HG02870 (cell line): ENCODE measurements at regions not wholly inside any gene's neighbourhood (a gene's known extent, or its start where the extent isn't known, plus 50 kb on each side); places are given as distances from the start of the nearest gene placed in this dataset.

Source experiments
- ATAC-seq: cut with Tn5 transposase; IDR thresholded peaks from one replicate; pipeline ENCODE4 v1.9.1; 2021; ENCODE audit warnings: mild to moderate bottlenecking, moderate library complexity; ENCODE audit not compliant: unreplicated experiment

DNA sequence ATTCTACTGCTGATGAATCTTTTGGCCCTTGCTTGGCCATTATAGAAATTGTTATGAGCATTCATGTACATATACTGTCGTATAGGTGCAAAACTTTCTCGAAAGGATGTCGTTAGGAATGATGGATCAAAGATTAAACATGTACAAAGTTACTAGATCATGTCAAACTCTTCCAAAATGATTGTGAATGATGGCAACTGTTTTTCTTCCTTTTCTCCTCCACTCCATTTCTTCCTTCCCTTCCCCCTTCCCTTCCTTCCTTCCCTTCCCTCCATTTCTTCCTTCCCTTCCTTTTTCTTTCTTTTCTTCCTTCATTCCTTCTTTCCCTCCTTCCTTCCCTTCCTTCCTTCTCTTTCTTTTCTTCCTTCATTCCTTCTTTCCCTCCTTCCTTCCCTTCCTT is 973.9 kb downstream of the CDH11 start:
- ATAC-seq = no peak

- no peak for ATAC-seq
These were observed 977.2 kb downstream of the CDH11 start for GRCh38 chr16:64144617-64145016.

DNA sequence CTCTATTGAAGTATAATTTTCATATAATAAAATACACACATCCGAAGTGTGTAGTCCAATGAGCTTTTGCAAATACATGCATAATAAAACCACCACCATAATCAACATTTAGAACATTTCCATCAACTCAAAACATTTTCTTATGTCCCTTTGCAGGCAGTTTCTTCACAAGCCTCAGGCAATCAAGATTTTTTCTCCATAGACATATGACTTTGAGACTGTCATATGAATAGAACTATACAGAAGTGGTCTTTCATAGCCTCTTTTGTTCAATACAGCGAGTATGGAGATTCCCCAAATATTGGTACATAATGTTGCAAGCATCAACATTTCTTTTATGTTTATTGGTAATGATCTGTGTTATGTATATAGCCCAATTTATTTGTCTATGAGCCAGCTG is 983.2 kb downstream of the CDH11 start:
- ATAC-seq = no peak

DNA sequence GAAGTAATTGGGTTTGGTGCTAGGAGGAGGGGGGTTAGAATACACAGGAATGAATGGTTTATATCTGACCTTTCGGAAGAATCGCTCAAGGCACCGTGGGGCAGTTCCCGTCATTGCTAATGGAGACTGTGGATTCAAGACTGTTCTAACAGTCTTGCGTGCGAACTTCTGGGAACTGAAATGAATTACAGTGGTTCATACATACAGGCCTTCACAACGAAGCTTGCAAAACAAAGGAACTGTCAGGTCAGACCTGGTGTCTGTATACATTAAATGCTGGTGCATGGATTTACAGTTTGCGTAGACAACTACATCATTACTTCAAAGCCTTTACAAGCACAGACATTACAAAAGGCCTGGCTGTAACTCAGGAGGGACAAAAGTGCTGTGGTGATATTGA is 983.9 kb downstream of the CDH11 start:
- ATAC-seq = no peak

DNA sequence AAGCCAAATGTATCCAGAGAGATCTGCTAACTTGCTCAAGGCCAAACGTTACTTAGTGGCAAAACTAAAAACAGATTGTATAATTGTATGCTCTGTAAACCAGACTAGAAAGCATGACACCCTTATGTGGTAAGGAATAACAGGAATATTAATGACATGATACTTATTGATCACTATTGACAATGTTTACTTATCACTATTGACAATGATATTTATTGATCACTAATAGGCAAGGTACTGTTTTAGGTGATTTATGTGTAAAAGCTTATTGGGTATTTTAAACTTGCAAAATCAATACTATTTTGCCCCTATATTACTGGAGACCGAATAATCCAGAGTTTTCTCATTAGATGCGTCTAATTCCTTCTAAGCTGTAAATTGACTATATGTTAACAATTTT is 985.1 kb downstream of the CDH11 start:
- ATAC-seq = no peak

DNA sequence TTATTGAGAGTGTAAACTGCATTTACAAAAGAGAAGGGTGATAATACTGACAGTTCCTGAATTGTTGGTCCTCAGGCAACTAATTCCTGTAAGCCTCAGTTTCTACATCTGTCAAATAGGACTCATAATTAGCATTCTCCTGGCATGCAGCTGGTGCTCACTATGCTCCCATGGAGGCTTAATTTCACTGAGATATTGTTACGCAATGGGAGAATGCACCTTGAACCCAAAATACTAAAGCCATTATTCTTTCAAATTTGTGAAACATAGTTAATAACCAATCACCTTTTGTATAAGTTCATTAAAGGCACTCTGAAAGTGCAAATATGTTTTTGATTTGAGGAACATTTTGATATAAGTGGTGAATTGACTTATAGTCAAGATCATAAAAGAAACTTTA is 985.5 kb downstream of the CDH11 start:
- no peak for ATAC-seq

GRCh38 chr16:64133366-64133765 is 988.5 kb downstream of the CDH11 start:
- no peak for ATAC-seq

DNA sequence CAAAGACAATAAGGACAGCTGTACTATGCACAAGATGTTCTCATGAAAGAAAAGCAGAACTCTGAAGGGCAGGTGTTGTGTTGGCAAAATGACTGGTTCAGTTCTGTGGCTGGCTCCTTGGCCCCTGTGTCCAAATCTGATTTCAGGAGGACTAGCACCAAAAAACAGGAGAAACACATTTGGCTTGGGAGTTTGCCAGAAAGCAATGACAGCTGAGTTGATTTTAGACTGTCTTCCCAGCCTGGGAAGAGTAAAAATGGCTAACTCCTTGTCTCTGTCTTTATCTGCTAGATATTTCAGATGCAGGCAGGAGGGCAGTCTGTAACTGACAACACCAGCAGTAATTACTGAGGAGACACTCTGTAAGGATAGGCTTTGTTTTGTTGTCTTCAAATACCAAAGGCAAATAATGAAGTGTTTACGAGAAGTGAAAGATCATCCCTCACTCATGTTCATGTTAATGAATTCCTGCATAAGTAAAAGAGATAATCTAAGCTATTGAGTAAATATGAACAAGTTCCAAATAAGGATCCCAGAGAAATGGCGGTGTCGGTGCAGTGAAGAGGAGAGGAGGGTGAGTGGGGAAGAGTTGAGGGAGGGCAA is 989.0 kb downstream of the CDH11 start:
- no peak for ATAC-seq

- no peak for ATAC-seq
These were observed 989.7 kb downstream of the CDH11 start for GRCh38 chr16:64132190-64132589.

GRCh38 chr16:64131423-64131822 is 990.4 kb downstream of the CDH11 start:
- ATAC-seq = no peak

DNA sequence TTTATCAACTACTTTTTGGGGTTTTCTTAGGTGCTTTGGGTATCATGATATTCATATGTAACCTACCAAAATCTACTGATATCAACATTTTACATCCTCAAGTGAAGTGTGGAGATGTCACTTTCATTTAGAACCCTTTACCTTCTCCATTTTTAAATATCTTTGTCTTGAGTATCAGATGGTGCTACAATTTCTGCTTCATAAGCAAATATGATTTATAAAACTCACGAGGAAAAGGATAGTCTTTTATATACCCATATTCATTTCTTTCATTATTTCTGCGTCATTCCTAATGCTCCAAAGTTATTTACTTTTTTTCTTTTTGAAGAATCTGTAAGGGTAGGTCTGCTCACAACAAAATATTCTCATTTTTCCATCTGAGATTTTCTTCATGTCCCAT is 991.7 kb downstream of the CDH11 start:
- ATAC-seq = no peak

- no peak for ATAC-seq
These were observed 999.7 kb downstream of the CDH11 start for GRCh38 chr16:64122177-64122576.

GRCh38 chr16:64121473-64121872 is 1000.4 kb downstream of the CDH11 start:
- ATAC-seq = no peak

DNA sequence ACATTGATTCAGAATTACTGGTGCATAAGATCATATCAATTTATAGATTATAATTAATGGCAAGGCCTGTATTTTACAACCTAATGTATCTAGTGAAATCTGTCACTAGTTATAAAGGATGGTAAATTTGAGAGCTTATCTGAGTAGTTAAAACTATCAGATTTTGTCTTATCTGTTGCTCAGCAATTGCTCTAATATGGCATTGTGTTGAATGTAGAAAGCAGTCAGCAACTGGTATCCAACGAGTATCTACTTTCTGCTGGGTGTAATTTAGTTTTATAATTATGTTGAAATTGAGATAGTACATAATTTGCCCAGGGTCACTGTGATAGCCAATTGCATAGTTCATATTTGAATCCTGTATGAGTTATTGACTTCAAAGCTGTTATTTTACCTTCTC is 1005.7 kb downstream of the CDH11 start:
- no peak for ATAC-seq

DNA sequence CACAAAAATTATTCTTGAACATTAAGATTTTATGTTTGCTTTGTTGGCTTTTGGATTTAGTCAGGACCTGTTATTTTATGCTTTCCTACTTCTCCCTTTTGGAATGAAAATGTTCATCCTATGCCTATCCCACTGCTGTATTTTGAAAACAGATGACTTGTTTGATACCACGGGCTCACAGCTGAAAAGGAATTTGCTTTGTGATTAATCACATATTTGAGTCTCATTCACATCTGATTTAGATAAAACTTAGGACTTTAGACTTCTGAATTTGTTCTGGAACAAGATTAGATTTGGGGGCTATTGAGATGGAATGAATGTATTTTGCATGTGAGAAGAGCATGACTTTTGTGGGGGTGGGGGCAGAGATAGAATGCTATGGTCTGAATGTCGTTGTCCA is 1012.6 kb downstream of the CDH11 start:
- ATAC-seq = no peak

- no peak for ATAC-seq
These were observed 1019.2 kb downstream of the CDH11 start for GRCh38 chr16:64102654-64103053.

DNA sequence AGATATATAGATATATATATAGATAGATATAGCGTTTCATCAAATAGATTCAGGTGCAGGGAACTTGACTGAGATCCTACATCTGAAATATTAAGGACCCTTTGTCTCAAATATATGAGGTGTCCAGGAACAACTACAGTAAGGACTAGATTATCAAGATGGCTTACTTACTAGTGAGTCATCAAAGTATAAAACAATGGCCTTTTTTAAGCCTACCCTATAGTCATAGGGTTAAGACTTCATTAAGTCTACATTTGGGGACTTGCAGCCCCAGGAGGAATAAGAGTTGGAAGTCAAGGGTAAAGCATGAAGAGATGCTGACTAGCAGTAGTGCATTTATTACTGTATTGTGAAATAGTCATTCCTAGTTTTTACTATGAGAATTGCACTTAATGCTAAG is 1023.4 kb downstream of the CDH11 start:
- no peak for ATAC-seq

- ATAC-seq = no peak
These were observed 1025.2 kb downstream of the CDH11 start for GRCh38 chr16:64096689-64097088.

DNA sequence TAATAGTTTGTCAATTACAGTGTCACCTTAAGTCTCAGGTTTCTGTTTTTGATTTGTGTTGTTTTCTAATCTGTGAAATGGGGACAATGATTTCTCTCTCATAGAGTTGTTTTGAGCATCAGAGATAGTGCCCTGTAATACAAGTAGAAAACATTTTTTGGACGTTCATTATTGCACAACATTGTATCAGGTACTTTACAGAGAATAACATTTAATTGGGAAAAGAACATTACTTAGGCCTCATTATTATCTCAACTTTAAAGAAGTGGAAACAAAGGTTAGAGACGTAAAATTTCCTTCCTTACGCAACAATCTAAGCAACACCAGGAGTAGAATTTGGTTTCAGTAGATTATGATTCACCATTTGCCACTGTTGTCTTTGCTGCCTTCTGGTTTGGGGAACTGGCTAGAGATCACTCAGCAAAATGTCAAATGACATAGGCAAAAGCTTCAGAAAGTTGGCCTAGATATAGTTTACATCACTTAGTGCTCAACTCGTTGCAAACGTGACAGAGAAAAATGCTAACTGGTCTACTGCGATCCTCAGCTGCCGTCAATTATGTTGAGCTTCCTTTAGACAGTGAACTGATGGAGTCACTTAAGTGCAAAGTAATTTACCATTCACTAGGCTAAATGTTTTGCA is 1026.8 kb downstream of the CDH11 start:
- ATAC-seq = no peak

GRCh38 chr16:64094181-64094965 is 1027.5 kb downstream of the CDH11 start:
- ATAC-seq = no peak

GRCh38 chr16:64092271-64092670 is 1029.6 kb downstream of the CDH11 start:
- ATAC-seq = no peak

DNA sequence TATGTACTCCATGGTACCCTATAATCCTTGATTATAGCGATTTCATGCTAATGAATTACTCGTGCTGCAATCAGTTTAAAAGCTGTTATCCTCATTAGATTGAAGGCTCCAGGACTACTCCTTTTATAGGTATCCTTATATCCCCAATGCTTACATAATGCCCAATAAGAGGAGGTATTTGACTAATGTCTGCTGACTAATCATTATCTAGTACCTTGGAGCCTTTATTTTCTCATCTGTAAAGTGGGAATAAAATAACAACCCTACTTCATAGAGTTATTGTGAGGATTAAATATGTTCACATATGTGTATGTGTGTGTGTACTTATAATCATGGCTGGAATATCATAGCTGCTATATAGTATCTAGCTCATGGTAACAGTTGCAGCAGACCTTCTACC is 1031.5 kb downstream of the CDH11 start:
- ATAC-seq = no peak
